DOHH2 (cell line): ENCODE measurements at regions not wholly inside any gene's neighbourhood (a gene's known extent, or its start where the extent isn't known, plus 50 kb on each side); places are given as distances from the start of the nearest gene placed in this dataset.

Experiments
- H3F3A ChIP-seq: fragments of 200-600 bp; sonication (generic), shearing (Covaris generic); 2 replicates; pipeline ENCODE4 v1.6.0; 2016; ENCODE audit warnings: antibody characterized with exemption, mild to moderate bottlenecking; ENCODE audit not compliant: control insufficient read depth, insufficient read depth
- H3K27ac ChIP-seq: fragments of 200-600 bp; sonication (generic); 2 replicates; pipeline ENCODE4 v1.5.1; 2014; ENCODE audit warnings: low read depth, mild to moderate bottlenecking, low read length, moderate library complexity
- H3K27me3 ChIP-seq: fragments of 200-600 bp; sonication (generic); 2 replicates; pipeline ENCODE4 v1.6.1; 2014; ENCODE audit warnings: mild to moderate bottlenecking, low read length, mixed read lengths; ENCODE audit not compliant: control insufficient read depth
- H3K36me3 ChIP-seq: fragments of 200-600 bp; sonication (generic); 2 replicates; pipeline ENCODE4 v1.6.1; 2014; ENCODE audit warnings: mild to moderate bottlenecking, low read length, moderate library complexity, mixed read lengths; ENCODE audit not compliant: control insufficient read depth
- H3K4me1 ChIP-seq: fragments of 200-600 bp; sonication (generic); 2 replicates; pipeline ENCODE4 v1.6.1; 2014; ENCODE audit warnings: mild to moderate bottlenecking, low read length, mixed read lengths; ENCODE audit not compliant: control insufficient read depth
- H3K4me2 ChIP-seq: fragments of 200-600 bp; sonication (generic); 2 replicates; pipeline ENCODE4 v1.6.0; 2014; ENCODE audit warnings: mild to moderate bottlenecking, low read length, moderate library complexity
- H3K4me3 ChIP-seq: fragments of 200-600 bp; sonication (generic); 2 replicates; pipeline ENCODE4 v1.5.1; 2014; ENCODE audit warnings: mild to moderate bottlenecking, low read length, mixed read lengths
- H3K79me2 ChIP-seq: fragments of 200-600 bp; sonication (generic); 2 replicates; pipeline ENCODE4 v1.6.1; 2014; ENCODE audit warnings: mild to moderate bottlenecking, low read length, mixed read lengths; ENCODE audit not compliant: control insufficient read depth
- H3K9me2 ChIP-seq: fragments of 200-600 bp; sonication (generic); replicated peaks from 2 replicates; pipeline ENCODE4 v1.6.1; 2014; ENCODE audit warnings: mild to moderate bottlenecking, low read length, mixed read lengths; ENCODE audit not compliant: control insufficient read depth
- H3K9me3 ChIP-seq: fragments of 200-600 bp; sonication (generic); 2 replicates; pipeline ENCODE4 v1.6.1; 2014; ENCODE audit warnings: antibody characterized with exemption, low read length, mixed read lengths; ENCODE audit not compliant: control insufficient read depth, insufficient read depth
- H4K20me1 ChIP-seq: fragments of 200-600 bp; sonication (generic); 2 replicates; pipeline ENCODE4 v1.6.0; 2014; ENCODE audit warnings: low read depth, mild to moderate bottlenecking, antibody characterized with exemption, low read length, moderate library complexity; ENCODE audit not compliant: control insufficient read depth, insufficient read depth
- CTCF ChIP-seq: fragments of 200-600 bp; sonication (generic); IDR thresholded peaks from one replicate; pipeline ENCODE4 v1.5.1; 2014; ENCODE audit warnings: antibody characterized with exemption, mild to moderate bottlenecking, low read depth, low read length; ENCODE audit not compliant: poor library complexity, severe bottlenecking
- EZH2phosphoT487 ChIP-seq: fragments of 200-600 bp; sonication (generic); IDR thresholded peaks from 2 replicates; pipeline ENCODE4 v1.6.1; 2017; ENCODE audit warnings: borderline replicate concordance, mild to moderate bottlenecking, antibody characterized with exemption, low read length, moderate library complexity, mixed read lengths

GRCh38 chr13:34124666-34125306 is 306.8 kb downstream of the RFC3 start:
- H4K20me1 ChIP-seq, result no peaks in the 10 kb centered on the region
- no peaks in the 10 kb centered on the region for H3K9me2 ChIP-seq
- H3K27ac ChIP-seq, result no peak overlapping the region
- H3F3A ChIP-seq, result no peaks in the 10 kb centered on the region
- TF ChIP-seq EZH2phosphoT487 (no peak), CTCF (no peak)
- no peaks in the 10 kb centered on the region for H3K9me3 ChIP-seq
- H3K4me2 ChIP-seq, result no peak overlapping the region
- no peak overlapping the region for H3K4me3 ChIP-seq
- H3K79me2 ChIP-seq, result no peaks in the 10 kb centered on the region
- H3K36me3 ChIP-seq, result no peaks in the 10 kb centered on the region
- H3K4me1 ChIP-seq, result no peaks in the 10 kb centered on the region
- no peaks in the 10 kb centered on the region for H3K27me3 ChIP-seq

GRCh38 chr13:34127523-34127922 is 309.6 kb downstream of the RFC3 start:
- no peaks in the 10 kb centered on the region for H4K20me1 ChIP-seq
- H3K4me1 ChIP-seq, result no peaks in the 10 kb centered on the region
- H3F3A ChIP-seq, result no peaks in the 10 kb centered on the region
- no peaks in the 10 kb centered on the region for H3K9me2 ChIP-seq
- no peaks in the 10 kb centered on the region for H3K27me3 ChIP-seq
- H3K79me2 ChIP-seq, result no peaks in the 10 kb centered on the region
- H3K4me2 ChIP-seq, result no peak overlapping the region
- TF ChIP-seq CTCF, result no peak
- no peak for TF ChIP-seq EZH2phosphoT487
- no peaks in the 10 kb centered on the region for H3K9me3 ChIP-seq
- H3K4me3 ChIP-seq, result no peak overlapping the region
- no peaks in the 10 kb centered on the region for H3K36me3 ChIP-seq
- H3K27ac ChIP-seq, result no peak overlapping the region

GRCh38 chr13:34128661-34129060 is 310.7 kb downstream of the RFC3 start:
- Histone ChIP-seq H3K4me3 (no peak overlapping the region), H3K79me2 (no peaks in the 10 kb centered on the region), H3K4me1 (no peaks in the 10 kb centered on the region), H3K9me3 (no peaks in the 10 kb centered on the region), H3K4me2 (no peak overlapping the region), H3K9me2 (no peaks in the 10 kb centered on the region), H3K27me3 (no peaks in the 10 kb centered on the region), H4K20me1 (no peaks in the 10 kb centered on the region), H3F3A (no peaks in the 10 kb centered on the region), H3K27ac (no peak overlapping the region), H3K36me3 (no peaks in the 10 kb centered on the region)
- TF ChIP-seq EZH2phosphoT487, result no peak
- no peak for TF ChIP-seq CTCF

- no peak overlapping the region for H3K27ac ChIP-seq
- no peaks in the 10 kb centered on the region for H4K20me1 ChIP-seq
- TF ChIP-seq CTCF, result no peak
- TF ChIP-seq EZH2phosphoT487, result no peak
- H3F3A ChIP-seq, result no peaks in the 10 kb centered on the region
- H3K4me1 ChIP-seq, result no peaks in the 10 kb centered on the region
- H3K9me3 ChIP-seq, result no peaks in the 10 kb centered on the region
- no peaks in the 10 kb centered on the region for H3K79me2 ChIP-seq
- no peaks in the 10 kb centered on the region for H3K9me2 ChIP-seq
- no peak overlapping the region for H3K4me2 ChIP-seq
- no peaks in the 10 kb centered on the region for H3K36me3 ChIP-seq
- H3K27me3 ChIP-seq, result no peaks in the 10 kb centered on the region
- no peak overlapping the region for H3K4me3 ChIP-seq
Observed at GRCh38 chr13:34129436-34129835, 311.5 kb downstream of the RFC3 start.
